GM19239 (cell line): ENCODE measurements at regions not wholly inside any gene's neighbourhood (a gene's known extent, or its start where the extent isn't known, plus 50 kb on each side); places are given as distances from the start of the nearest gene placed in this dataset.
"Not testable (repeated sequence)": the region's sequence is repeated elsewhere in the genome, so short reads cannot be mapped to it uniquely, and the experiment has no call there.

Experiments
- DNase-seq: peaks from one replicate; pipeline ENCODE4 v3.0.0; 2011; ENCODE audit warnings: low spot score; ENCODE audit not compliant: insufficient read length
- FAIRE-seq: peaks from 2 replicates; lab custom pipeline; 2011; peaks lifted over from hg19 to GRCh38; lab: Jason Lieb, UNC

GRCh38 chr4:124445071-124445470 lies 267.5 kb downstream of the ANKRD50 start:
- DNase-seq, result no peak
- no peak for FAIRE-seq

GRCh38 chr4:124449881-124450280 lies 262.7 kb downstream of the ANKRD50 start:
- no peak for DNase-seq
- no peak for FAIRE-seq

GRCh38 chr4:124450851-124451250 lies 261.7 kb downstream of the ANKRD50 start:
- no peak for FAIRE-seq
- DNase-seq, result no peak

GRCh38 chr4:124454772-124455270 lies 257.7 kb downstream of the ANKRD50 start:
- no peak for DNase-seq
- FAIRE-seq, result no peak

- FAIRE-seq (no peak), DNase-seq (no peak)
Observed at GRCh38 chr4:124455671-124456070, 256.9 kb downstream of the ANKRD50 start.

GRCh38 chr4:124459196-124459940 lies 253.2 kb downstream of the ANKRD50 start:
- no peak for DNase-seq

GRCh38 chr4:124459941-124460310 lies 252.6 kb downstream of the ANKRD50 start:
- FAIRE-seq (no peak), DNase-seq (no peak)

More at GRCh38 chr4:124459196-124459940, 253.2 kb downstream of the ANKRD50 start:
- FAIRE-seq, result no peak

- not testable (repeated sequence) for FAIRE-seq, DNase-seq
Observed at GRCh38 chr4:124461592-124461991, 250.9 kb downstream of the ANKRD50 start.

- no peak for DNase-seq
- FAIRE-seq, result no peak
Observed at GRCh38 chr4:124462954-124463828, 249.3 kb downstream of the ANKRD50 start.

GRCh38 chr4:124464836-124465235 lies 247.7 kb downstream of the ANKRD50 start:
- DNase-seq (no peak), FAIRE-seq (no peak)

GRCh38 chr4:124468360-124468759 lies 244.2 kb downstream of the ANKRD50 start:
- no peak for FAIRE-seq
- DNase-seq, result no peak

- DNase-seq (no peak), FAIRE-seq (no peak)
Observed at GRCh38 chr4:124469981-124470380, 242.6 kb downstream of the ANKRD50 start.

GRCh38 chr4:124478470-124478869 lies 234.1 kb downstream of the ANKRD50 start:
- DNase-seq (no peak), FAIRE-seq (no peak)

GRCh38 chr4:124480061-124480460 lies 232.5 kb downstream of the ANKRD50 start:
- DNase-seq (no peak), FAIRE-seq (no peak)

- FAIRE-seq (no peak), DNase-seq (no peak)
Observed at GRCh38 chr4:124481123-124481522, 231.4 kb downstream of the ANKRD50 start.

GRCh38 chr4:124483048-124483906 lies 229.3 kb downstream of the ANKRD50 start:
- no peak for FAIRE-seq

GRCh38 chr4:124484008-124484407 lies 228.5 kb downstream of the ANKRD50 start:
- no peak for DNase-seq
- FAIRE-seq, result no peak

More at GRCh38 chr4:124483048-124483906, 229.3 kb downstream of the ANKRD50 start:
- DNase-seq, result no peak

- no peak for DNase-seq
- no peak for FAIRE-seq
Observed at GRCh38 chr4:124484940-124485339, 227.6 kb downstream of the ANKRD50 start.

- DNase-seq (no peak), FAIRE-seq (no peak)
Observed at GRCh38 chr4:124486423-124486822, 226.1 kb downstream of the ANKRD50 start.

- DNase-seq, result no peak
- no peak for FAIRE-seq
Observed at GRCh38 chr4:124487651-124488050, 224.9 kb downstream of the ANKRD50 start.
